A549 (cell line): ENCODE measurements at regions not wholly inside any gene's neighbourhood (a gene's known extent, or its start where the extent isn't known, plus 50 kb on each side); places are given as distances from the start of the nearest gene placed in this dataset.

Experiments
- ATAC-seq, 2 experiments: fragments of 200-7000 bp in 1 of 2; fragments of >200 bp in 1 of 2; cut with Nextera tagmentation in 1 of 2; cut with Tn5 transposase in 1 of 2; 3 replicates each; pipeline versions ENCODE4 v1.8.0 to v1.9.1; 2018 to 2020; ENCODE audit warnings: mild to moderate bottlenecking in 1 of 2, moderate library complexity in 1 of 2
- CTCF ChIA-PET: fragments of 300-600 bp; sonication (Branson Sonifier 250); formaldehyde crosslinking; extraction: SDS; loops from one replicate; lab custom pipeline; 2021; ENCODE audit warnings: antibody characterized with exemption, inconsistent platforms; lab: Yijun Ruan, JAX
- POLR2A ChIA-PET: fragments of 350-600 bp; formaldehyde crosslinking; extraction: SDS; loops from one replicate; lab custom pipeline; 2021; ENCODE audit warnings: antibody characterized with exemption, inconsistent platforms; lab: Yijun Ruan, JAX
- DNase-seq, 2 experiments: peaks; one replicate each; pipeline versions ENCODE4 v3.0.0 to v3.0.0-alpha.2; 2011 to 2016; ENCODE audit warnings: low read depth in 1 of 2, low spot score in 1 of 2
- FAIRE-seq: peaks from 2 replicates; lab custom pipeline; 2011; peaks lifted over from hg19 to GRCh38; lab: Jason Lieb, UNC
- H3K27ac ChIP-seq, 2 experiments: fragments of >200 bp; sonication (Bioruptor Twin); formaldehyde crosslinking; 3 replicates each; pipeline ENCODE4 v1.5.1; 2016 to 2017
- H3K4me1 ChIP-seq: fragments of >200 bp; sonication (Bioruptor Twin); formaldehyde crosslinking; 3 replicates; pipeline ENCODE4 v1.6.1; 2016
- H3K4me2 ChIP-seq: fragments of >200 bp; sonication (Bioruptor Twin); formaldehyde crosslinking; 3 replicates; pipeline ENCODE4 v1.6.1; 2016
- H3K4me3 ChIP-seq: fragments of >200 bp; sonication (Bioruptor Twin); formaldehyde crosslinking; 3 replicates; pipeline ENCODE4 v1.5.1; 2016
- H3K9me3 ChIP-seq: fragments of >200 bp; sonication (Bioruptor Twin); formaldehyde crosslinking; 3 replicates; pipeline ENCODE4 v1.6.1; 2016
- BCL3 ChIP-seq: fragments of >200 bp; sonication (Bioruptor Twin); formaldehyde crosslinking; IDR thresholded peaks from 3 replicates; pipeline ENCODE4 v1.6.1; 2016
- CBX2 ChIP-seq: fragments of 200-600 bp; sonication (generic); IDR thresholded peaks from 2 replicates; pipeline ENCODE4 v1.6.1; 2016; ENCODE audit warnings: low read depth, mild to moderate bottlenecking, borderline replicate concordance
- CBX8 ChIP-seq: fragments of 200-600 bp; sonication (generic); IDR thresholded peaks from 2 replicates; pipeline ENCODE4 v1.6.1; 2016
- CEBPB ChIP-seq, 2 experiments: fragments of >200 bp in 1 of 2; sonication (Bioruptor Twin) in 1 of 2; formaldehyde crosslinking in 1 of 2; IDR thresholded peaks; 2 replicates each; pipeline ENCODE4 v1.6.1; 2012 to 2016
- CHD2 ChIP-seq: fragments of 150-350 bp; IDR thresholded peaks from 2 replicates; pipeline ENCODE4 v1.6.1; 2014; ENCODE audit warnings: low read length; ENCODE audit not compliant: partially characterized antibody
- CHD4 ChIP-seq: fragments of 200-600 bp; sonication (generic); IDR thresholded peaks from 2 replicates; pipeline ENCODE4 v1.6.1; 2016; ENCODE audit warnings: antibody characterized with exemption, mild to moderate bottlenecking, borderline replicate concordance
- EHF ChIP-seq: fragments of 250-450 bp; sonication (Bioruptor Pico); IDR thresholded peaks from 2 replicates; pipeline ENCODE4 v1.5.0; 2020; ENCODE audit warnings: mild to moderate bottlenecking
- ELK1 ChIP-seq: fragments of 150-350 bp; IDR thresholded peaks from 2 replicates; pipeline ENCODE4 v1.6.1; 2014; ENCODE audit warnings: low read depth, mild to moderate bottlenecking, low read length
- EP300 ChIP-seq, 2 experiments: fragments of >200 bp; sonication (Bioruptor Twin); formaldehyde crosslinking; IDR thresholded peaks; 2 replicates in 1 of 2; 3 replicates in 1 of 2; pipeline ENCODE4 v1.6.1; 2016 to 2017
- ESRRA ChIP-seq: fragments of 150-350 bp; IDR thresholded peaks from 2 replicates; pipeline ENCODE4 v1.6.1; 2014; ENCODE audit warnings: mild to moderate bottlenecking, low read length, borderline replicate concordance
- FOSB ChIP-seq: fragments of 250-450 bp; sonication (Bioruptor Pico); IDR thresholded peaks from 2 replicates; pipeline ENCODE4 v1.5.0; 2020; ENCODE audit warnings: mild to moderate bottlenecking, moderate library complexity
- FOSL2 ChIP-seq, 2 experiments: fragments of 450-650 bp in 1 of 2; fragments of >200 bp in 1 of 2; sonication (Bioruptor Twin) in 1 of 2; formaldehyde crosslinking; IDR thresholded peaks; 2 replicates each; pipeline versions ENCODE4 v1.5.0 to v1.6.1; 2016 to 2020; ENCODE audit warnings: mild to moderate bottlenecking in 1 of 2, moderate library complexity in 1 of 2
- FOXS1 ChIP-seq: fragments of 250-450 bp; sonication (Bioruptor Pico); IDR thresholded peaks from 2 replicates; pipeline ENCODE4 v1.5.0; 2020; ENCODE audit warnings: mild to moderate bottlenecking, moderate library complexity
- HDAC2 ChIP-seq: fragments of 200-600 bp; sonication (generic); IDR thresholded peaks from 2 replicates; pipeline ENCODE4 v1.6.1; 2016
- HES2 ChIP-seq: fragments of >200 bp; sonication (Bioruptor Twin); formaldehyde crosslinking; IDR thresholded peaks from 2 replicates; pipeline ENCODE4 v1.6.1; 2016
- HEYL ChIP-seq: fragments of 250-450 bp; sonication (Bioruptor Pico); IDR thresholded peaks from 2 replicates; pipeline ENCODE4 v1.8.0; 2021; ENCODE audit warnings: mild to moderate bottlenecking, moderate library complexity
- HMGXB4 ChIP-seq: fragments of 250-450 bp; sonication (Bioruptor Pico); IDR thresholded peaks from 2 replicates; pipeline ENCODE4 v1.5.0; 2021; ENCODE audit warnings: mild to moderate bottlenecking, moderate library complexity, borderline replicate concordance
- HOXA7 ChIP-seq: fragments of 250-450 bp; sonication (Bioruptor Pico); IDR thresholded peaks from 2 replicates; pipeline ENCODE4 v1.5.0; 2020; ENCODE audit warnings: mild to moderate bottlenecking, moderate library complexity
- HOXB13 ChIP-seq: fragments of 250-450 bp; sonication (Bioruptor Pico); IDR thresholded peaks from 2 replicates; pipeline ENCODE4 v1.5.0; 2020; ENCODE audit warnings: low read depth, mild to moderate bottlenecking, moderate library complexity
- HOXB5 ChIP-seq: fragments of 250-450 bp; sonication (Bioruptor Pico); IDR thresholded peaks from 2 replicates; pipeline ENCODE4 v1.5.0; 2020; ENCODE audit warnings: mild to moderate bottlenecking, moderate library complexity
- JUN ChIP-seq, 2 experiments: fragments of >200 bp; sonication (Bioruptor Twin); formaldehyde crosslinking; IDR thresholded peaks; 2 replicates in 1 of 2; 3 replicates in 1 of 2; pipeline ENCODE4 v1.6.1; 2016 to 2017
- JUNB ChIP-seq: fragments of >200 bp; sonication (Bioruptor Twin); formaldehyde crosslinking; IDR thresholded peaks from 2 replicates; pipeline ENCODE4 v1.6.1; 2016
- KDM1A ChIP-seq: fragments of 200-600 bp; sonication (generic); IDR thresholded peaks from 2 replicates; pipeline ENCODE4 v1.6.1; 2016; ENCODE audit warnings: low read depth, mild to moderate bottlenecking
- MAX ChIP-seq: IDR thresholded peaks from 2 replicates; pipeline ENCODE4 v1.6.1; 2012
- NFE2L2 ChIP-seq: fragments of 150-350 bp; conservative IDR thresholded peaks from 2 replicates; pipeline ENCODE4 v1.6.1; 2014; ENCODE audit warnings: low read length
- PBX3 ChIP-seq: IDR thresholded peaks from 2 replicates; pipeline ENCODE4 v1.6.1; 2012
- RAD21 ChIP-seq, 2 experiments: fragments of >200 bp in 1 of 2; sonication (Bioruptor Twin) in 1 of 2; formaldehyde crosslinking in 1 of 2; IDR thresholded peaks in 1 of 2; conservative IDR thresholded peaks in 1 of 2; 2 replicates in 1 of 2; 3 replicates in 1 of 2; pipeline ENCODE4 v1.6.1; 2012 to 2018; ENCODE audit warnings: inconsistent platforms in 1 of 2
- RCOR1 ChIP-seq: fragments of 150-350 bp; IDR thresholded peaks from 2 replicates; pipeline ENCODE4 v1.6.1; 2014; ENCODE audit warnings: antibody characterized with exemption, low read length, low read depth
- RFX5 ChIP-seq: fragments of 450-650 bp; IDR thresholded peaks from 2 replicates; pipeline ENCODE4 v1.7.1; 2014; ENCODE audit warnings: antibody characterized with exemption, mild to moderate bottlenecking, moderate library complexity
- RNF2 ChIP-seq: fragments of 200-600 bp; sonication (generic); IDR thresholded peaks from 2 replicates; pipeline ENCODE4 v1.6.1; 2016; ENCODE audit warnings: low read depth, mild to moderate bottlenecking, antibody characterized with exemption, moderate library complexity, borderline replicate concordance
- SMC3 ChIP-seq: fragments of >200 bp; sonication (Bioruptor Twin); formaldehyde crosslinking; IDR thresholded peaks from 3 replicates; pipeline ENCODE4 v1.6.1; 2018; ENCODE audit warnings: inconsistent platforms
- TFCP2L1 ChIP-seq: fragments of 250-450 bp; sonication (Bioruptor Pico); IDR thresholded peaks from 2 replicates; pipeline ENCODE4 v1.5.0; 2021; ENCODE audit warnings: mild to moderate bottlenecking
- USF2 ChIP-seq: fragments of 450-650 bp; IDR thresholded peaks from 2 replicates; pipeline ENCODE4 v1.6.1; 2014; ENCODE audit warnings: antibody characterized with exemption
- ZC3H11A ChIP-seq: fragments of 450-650 bp; IDR thresholded peaks from 2 replicates; pipeline ENCODE4 v1.6.1; 2014; ENCODE audit warnings: antibody characterized with exemption, mild to moderate bottlenecking
- ZNF302 ChIP-seq: fragments of 250-450 bp; sonication (Bioruptor Pico); IDR thresholded peaks from 2 replicates; pipeline ENCODE4 v1.9.0; 2021; ENCODE audit warnings: inconsistent platforms, mild to moderate bottlenecking, moderate library complexity
- WGBS: methylation state at CpG from one replicate; pipeline ENCODE4 v1.1.6; 2017; ENCODE audit errors: missing lambda C conversion rate; 5-methylcytosine and 5-hydroxymethylcytosine counted together

- POLR2A ChIA-PET: interaction anchor here (0.9 to 1.8 kb wide), 4 partner anchors 77 to 176 kb away, joined by 3 to 15 read pairs (median 6); partner anchors contain the start of gene TFAP2C
- peak overlapping the region; percentile 29; the same call in 2 of the 3 replicates for H3K4me3 ChIP-seq
- 0 out of 2 replicates have a peak, but pooled peaks have one; percentile 47 for TF ChIP-seq ESRRA
- TF ChIP-seq PBX3: peak; percentile 81; the same call in 1 of the 2 replicates
- TF ChIP-seq FOSB (CRISPR knock-in tag): peak; percentile 93
- TF ChIP-seq ELK1: no peak
- peak; percentile 38 for TF ChIP-seq SMC3
- TF ChIP-seq CHD2: no peak
- peak; percentile 92 for TF ChIP-seq MAX
- 0 out of 2 replicates have a peak, but pooled peaks have one; percentile 37 for TF ChIP-seq FOXS1 (CRISPR knock-in tag)
- TF ChIP-seq HEYL: peak; percentile 77
- peak; percentile 55 for TF ChIP-seq HOXA7
- TF ChIP-seq HOXB5 (CRISPR knock-in tag): peak; percentile 85
- TF ChIP-seq ZNF302 (CRISPR knock-in tag): peak; percentile 22; the same call in 1 of the 2 replicates
- peak; percentile 47; the same call in 1 of the 2 replicates for TF ChIP-seq TFCP2L1 (CRISPR knock-in tag)
- TF ChIP-seq HES2: peak; percentile 95
- peak; percentile 99 for TF ChIP-seq CHD4
- peak; percentile 96 for TF ChIP-seq JUNB
- no peak for TF ChIP-seq NFE2L2
- no peak for TF ChIP-seq HOXB13 (CRISPR knock-in tag)
- no peak for TF ChIP-seq RFX5
- TF ChIP-seq ZC3H11A: no peak
- peak; percentile 89 for TF ChIP-seq BCL3
- peak; percentile 92 for TF ChIP-seq RCOR1
- peak; percentile 53; the same call in 1 of the 2 replicates for TF ChIP-seq EHF (CRISPR knock-in tag)
- peak; percentile 99 for TF ChIP-seq HDAC2
- no peak for TF ChIP-seq CBX2
- peak; percentile 87; the same call in 1 of the 2 replicates for TF ChIP-seq HMGXB4 (CRISPR knock-in tag)
- peak; percentile 30 to 42; a peak in 4 of 5 replicates for TF ChIP-seq RAD21 (conservative IDR thresholded peaks at IDR 0.05 in 1 of 2, IDR thresholded peaks at IDR 0.05 in 1 of 2)
- peak; percentile 95 to 97; a peak in 4 of 5 replicates for TF ChIP-seq EP300 (IDR thresholded peaks at IDR 0.05)
- TF ChIP-seq JUN (IDR thresholded peaks at IDR 0.05): peak; percentile 93 to 96
- peak; percentile 100 for TF ChIP-seq KDM1A
- TF ChIP-seq RNF2: no peak
- TF ChIP-seq CEBPB (IDR thresholded peaks at IDR 0.05): peak; percentile 99 to 100
- peak; percentile 96 for TF ChIP-seq FOSL2 (IDR thresholded peaks at IDR 0.05)
- TF ChIP-seq FOSL2 (CRISPR knock-in tag; IDR thresholded peaks at IDR 0.05): peak; percentile 98
- TF ChIP-seq CBX8: no peak
- peak; percentile 66 for TF ChIP-seq USF2
These were observed 159.1 kb downstream of the TFAP2C start for GRCh38 chr20:56788041-56788670.

More at GRCh38 chr20:56788041-56788670, 159.1 kb downstream of the TFAP2C start:
- ATAC-seq (peak; percentile 89 to 96), FAIRE-seq (peak; percentile 70), DNase-seq (peak; percentile 86 to 100)
- CTCF ChIA-PET: interaction anchor here (1.0 to 2.6 kb wide), 7 partner anchors 9 to 237 kb away, joined by 3 to 13 read pairs (median 5); no protein-coding TSS in a partner anchor
- Histone ChIP-seq H3K4me2 (peak overlapping the region; percentile 75), H3K27ac (peak overlapping the region; percentile 96 to 97), H3K4me1 (peaks cover 71% of the 10 kb centered on the region), H3K9me3 (no peaks in the 10 kb centered on the region)
- WGBS: under 1% methylated on average over 7 of the region's 7 CpGs
